Endothelial cell of umbilical vein (primary cell): ENCODE measurements at regions not wholly inside any gene's neighbourhood (a gene's known extent, or its start where the extent isn't known, plus 50 kb on each side); places are given as distances from the start of the nearest gene placed in this dataset.

Experiments
- EZH2 ChIP-seq: IDR thresholded peaks from 2 replicates; pipeline ENCODE4 v1.6.1; 2012; ENCODE audit warnings: borderline replicate concordance, low read depth, mild to moderate bottlenecking, moderate library complexity, low read length, inconsistent platforms; ENCODE audit not compliant: severe bottlenecking
- FOS ChIP-seq: IDR thresholded peaks from 2 replicates; pipeline ENCODE4 v1.6.1; 2011; ENCODE audit warnings: mild to moderate bottlenecking, low read length, moderate library complexity, borderline replicate concordance; ENCODE audit not compliant: insufficient read depth
- POLR2A ChIP-seq: IDR thresholded peaks from 2 replicates; pipeline ENCODE4 v1.6.1; 2012; ENCODE audit warnings: low read depth, mild to moderate bottlenecking, control low read depth, low read length
- TF ChIP-seq, protein P1 (sequence below), 2 donors: IDR thresholded peaks; 1 replicate in 1 of 2; 2 replicates in 1 of 2; pipeline ENCODE4 v1.5.1; 2011; ENCODE audit warnings: low read length in 2 of 2, mild to moderate bottlenecking in 2 of 2, moderate library complexity in 2 of 2, control low read depth in 1 of 2, inconsistent platforms in 1 of 2, low read depth in 1 of 2; ENCODE audit not compliant: insufficient read depth in 1 of 2; ENCODE audit errors: extremely low read depth in 1 of 2
- TF ChIP-seq, protein P2 (sequence below): IDR thresholded peaks from 2 replicates; pipeline ENCODE4 v1.6.1; 2011; ENCODE audit not compliant: insufficient read depth, insufficient read length

DNA sequence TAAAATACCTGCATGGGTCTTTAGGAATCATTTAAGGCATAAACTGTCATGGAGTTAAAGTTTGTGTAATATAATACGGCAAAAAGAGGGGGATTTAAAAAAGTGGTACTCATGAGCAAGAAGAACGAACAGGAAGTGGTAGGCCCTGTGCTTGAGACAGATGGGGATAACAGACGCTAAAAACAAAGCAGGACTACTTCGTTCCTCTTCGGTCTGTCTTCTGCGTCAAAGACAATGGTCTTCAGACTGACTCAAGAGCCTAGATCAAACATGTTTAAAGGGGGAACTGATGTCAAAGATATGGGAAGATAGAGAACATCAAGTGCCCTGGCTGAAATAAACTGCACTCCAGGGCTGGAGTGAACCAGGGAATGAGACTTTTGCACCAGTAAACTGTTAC, 59.8 kb upstream of the RFX3 start:
- TF ChIP-seq, protein P1, sequence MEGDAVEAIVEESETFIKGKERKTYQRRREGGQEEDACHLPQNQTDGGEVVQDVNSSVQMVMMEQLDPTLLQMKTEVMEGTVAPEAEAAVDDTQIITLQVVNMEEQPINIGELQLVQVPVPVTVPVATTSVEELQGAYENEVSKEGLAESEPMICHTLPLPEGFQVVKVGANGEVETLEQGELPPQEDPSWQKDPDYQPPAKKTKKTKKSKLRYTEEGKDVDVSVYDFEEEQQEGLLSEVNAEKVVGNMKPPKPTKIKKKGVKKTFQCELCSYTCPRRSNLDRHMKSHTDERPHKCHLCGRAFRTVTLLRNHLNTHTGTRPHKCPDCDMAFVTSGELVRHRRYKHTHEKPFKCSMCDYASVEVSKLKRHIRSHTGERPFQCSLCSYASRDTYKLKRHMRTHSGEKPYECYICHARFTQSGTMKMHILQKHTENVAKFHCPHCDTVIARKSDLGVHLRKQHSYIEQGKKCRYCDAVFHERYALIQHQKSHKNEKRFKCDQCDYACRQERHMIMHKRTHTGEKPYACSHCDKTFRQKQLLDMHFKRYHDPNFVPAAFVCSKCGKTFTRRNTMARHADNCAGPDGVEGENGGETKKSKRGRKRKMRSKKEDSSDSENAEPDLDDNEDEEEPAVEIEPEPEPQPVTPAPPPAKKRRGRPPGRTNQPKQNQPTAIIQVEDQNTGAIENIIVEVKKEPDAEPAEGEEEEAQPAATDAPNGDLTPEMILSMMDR (IDR thresholded peaks at IDR 0.05; ENCODE audit: extremely low read depth in 1 of 2, insufficient read depth in 1 of 2, low read depth in 1 of 2, low read length in 2 of 2), result no peak
- TF ChIP-seq FOS, result no peak
- no peak for TF ChIP-seq POLR2A
- TF ChIP-seq, protein P2, sequence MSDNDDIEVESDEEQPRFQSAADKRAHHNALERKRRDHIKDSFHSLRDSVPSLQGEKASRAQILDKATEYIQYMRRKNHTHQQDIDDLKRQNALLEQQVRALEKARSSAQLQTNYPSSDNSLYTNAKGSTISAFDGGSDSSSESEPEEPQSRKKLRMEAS, result no peak
- no peak for TF ChIP-seq EZH2
